ENCODE measurements at regions not wholly inside any gene's neighbourhood (a gene's known extent, or its start where the extent isn't known, plus 50 kb on each side); places are given as distances from the start of the nearest gene placed in this dataset.

DNA sequence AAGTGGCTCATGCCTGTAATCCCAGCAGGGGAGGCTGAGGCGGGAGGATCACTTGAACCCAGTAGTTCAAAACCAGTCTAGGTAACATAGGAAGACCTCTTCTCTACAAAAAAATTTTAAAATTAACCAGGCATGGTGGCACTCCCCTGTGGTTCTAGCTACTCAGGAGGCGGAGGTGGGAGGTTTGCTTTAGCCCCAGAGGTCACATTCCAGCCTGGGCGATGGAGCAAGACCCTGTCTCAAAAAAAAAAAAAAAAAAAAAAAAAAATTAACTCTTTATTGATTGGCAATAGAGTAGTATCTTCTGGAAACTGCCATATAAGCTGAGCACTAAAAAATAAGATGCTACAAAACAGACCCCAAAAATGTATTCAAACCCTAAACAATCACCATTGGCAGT lies 69.5 kb downstream of the LLPH start:
- H3K79me2 ChIP-seq (ENCODE audit: insufficient read depth, low read length): no peaks in the 10 kb centered on the region
- Mint-ChIP-seq H3K9me3 (no peaks in the 10 kb centered on the region), H3K27me3 (ENCODE audit: low read depth) (no peaks in the 10 kb centered on the region), H3K4me1 (peaks cover 37 to 45% of the 10 kb centered on the region in 2 experiments), H3K36me3 (ENCODE audit: insufficient read depth in 1 of 3, low read depth in 3 of 3) (no peaks in the 10 kb centered on the region), H3K4me3 (no peak overlapping the region), H3K27ac (peak overlapping the region in 1 of 3 experiments; percentile 5; a peak in 1 of 7 replicates)
- no peak overlapping the region for H4K91ac ChIP-seq (ENCODE audit: insufficient read length, low read depth, low read length)
- H3K4me2 ChIP-seq (ENCODE audit: insufficient read depth, insufficient read length, low read length): no peak overlapping the region
- H3K4me1 ChIP-seq (ENCODE audit: insufficient read depth, low read length): peaks cover 5% of the 10 kb centered on the region; the same call in 1 of the 2 replicates
- H3K23me2 ChIP-seq (ENCODE audit: insufficient read length, low read depth, low read length, poor library complexity, severe bottlenecking): no peaks in the 10 kb centered on the region
- no peaks in the 10 kb centered on the region for H3K9me3 ChIP-seq (ENCODE audit: control insufficient read depth, low read depth, low read length)
- H4K20me1 ChIP-seq (ENCODE audit: control insufficient read depth, insufficient read depth, insufficient read length): no peaks in the 10 kb centered on the region
- H2AK5ac ChIP-seq (ENCODE audit: insufficient read length, low read length): no peak overlapping the region
- no peak overlapping the region for H2AFZ ChIP-seq (ENCODE audit: low read length)
- H2BK120ac ChIP-seq (ENCODE audit: low read depth, low read length, poor library complexity, severe bottlenecking): no peak overlapping the region
- H2BK20ac ChIP-seq (ENCODE audit: low read depth, low read length, poor library complexity, severe bottlenecking): no peak overlapping the region
- H4K5ac ChIP-seq (ENCODE audit: insufficient read length, low read depth, low read length): no peak overlapping the region
- H3K14ac ChIP-seq (ENCODE audit: insufficient read depth, low read length): no peak overlapping the region
- H3K27me3 ChIP-seq (ENCODE audit: insufficient read depth, low read length): no peaks in the 10 kb centered on the region
- H2BK5ac ChIP-seq (ENCODE audit: insufficient read length, low read length): no peak overlapping the region
- no peak overlapping the region for H3T11ph ChIP-seq (ENCODE audit: low read length)
- H2BK12ac ChIP-seq (ENCODE audit: insufficient read length, low read depth, low read length): no peak overlapping the region
- no peaks in the 10 kb centered on the region for H3K79me1 ChIP-seq (ENCODE audit: insufficient read depth, low read depth, low read length, poor library complexity, severe bottlenecking)
- no peak overlapping the region for H3K9ac ChIP-seq (ENCODE audit: extremely low read depth, insufficient read length, low read length)
- no peak overlapping the region for H3K18ac ChIP-seq (ENCODE audit: insufficient read length, low read depth, low read length)
- H3K56ac ChIP-seq (ENCODE audit: insufficient read length, low read depth, low read length): no peak overlapping the region
- WGBS (ENCODE audit: extremely low coverage, insufficient read length, low lambda C conversion rate): no CpG with 5 or more reads among the region's 3 CpGs
- DNase-seq: no peak
- H3K23ac ChIP-seq (ENCODE audit: insufficient read length, low read depth, low read length): no peak overlapping the region
- H2BK15ac ChIP-seq (ENCODE audit: low read depth, low read length): no peak overlapping the region
- no peak overlapping the region for H3K27ac ChIP-seq (ENCODE audit: insufficient read length, low read depth, low read length)
- no peak for TF ChIP-seq CTCF (conservative IDR thresholded peaks at IDR 0.05)
- H3K4ac ChIP-seq (ENCODE audit: low read depth, low read length): no peak overlapping the region
- no peak overlapping the region for H4K8ac ChIP-seq (replicated peaks; ENCODE audit: insufficient read length, low read depth, low read length)

All from H9 (cell line).